ENCODE measurements at regions not wholly inside any gene's neighbourhood (a gene's known extent, or its start where the extent isn't known, plus 50 kb on each side); places are given as distances from the start of the nearest gene placed in this dataset.
"Not testable (repeated sequence)": the region's sequence is repeated elsewhere in the genome, so short reads cannot be mapped to it uniquely, and the experiment has no call there.

DNA sequence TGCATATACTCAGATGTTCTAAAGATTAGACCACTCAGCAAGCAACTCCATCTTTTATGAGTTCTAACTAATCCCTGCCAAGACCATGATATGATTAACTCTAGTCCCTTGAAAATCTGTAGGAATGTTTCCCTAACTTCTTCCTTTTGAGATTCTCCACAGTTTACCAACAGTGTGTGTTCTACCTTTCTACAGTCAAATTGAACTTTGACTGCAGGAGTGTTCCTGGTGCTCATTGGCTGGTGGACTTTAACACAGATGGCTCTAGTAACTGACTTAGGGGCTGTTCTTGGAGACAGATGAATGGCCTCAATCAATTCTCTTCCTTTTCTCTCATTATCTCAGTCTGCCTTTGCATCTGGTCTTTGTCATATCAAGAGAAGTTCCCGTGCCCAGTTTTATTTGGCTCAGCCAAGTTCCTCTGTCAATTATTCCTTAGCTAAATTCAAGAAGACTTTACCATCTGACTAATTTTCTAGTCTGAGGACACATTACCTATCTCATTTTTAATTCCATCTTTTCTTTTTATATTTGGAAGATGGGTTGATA is 643.9 kb upstream of the CAMK1G start:
- no peak for DNase-seq (ENCODE audit: low read depth, low spot score)

DNA sequence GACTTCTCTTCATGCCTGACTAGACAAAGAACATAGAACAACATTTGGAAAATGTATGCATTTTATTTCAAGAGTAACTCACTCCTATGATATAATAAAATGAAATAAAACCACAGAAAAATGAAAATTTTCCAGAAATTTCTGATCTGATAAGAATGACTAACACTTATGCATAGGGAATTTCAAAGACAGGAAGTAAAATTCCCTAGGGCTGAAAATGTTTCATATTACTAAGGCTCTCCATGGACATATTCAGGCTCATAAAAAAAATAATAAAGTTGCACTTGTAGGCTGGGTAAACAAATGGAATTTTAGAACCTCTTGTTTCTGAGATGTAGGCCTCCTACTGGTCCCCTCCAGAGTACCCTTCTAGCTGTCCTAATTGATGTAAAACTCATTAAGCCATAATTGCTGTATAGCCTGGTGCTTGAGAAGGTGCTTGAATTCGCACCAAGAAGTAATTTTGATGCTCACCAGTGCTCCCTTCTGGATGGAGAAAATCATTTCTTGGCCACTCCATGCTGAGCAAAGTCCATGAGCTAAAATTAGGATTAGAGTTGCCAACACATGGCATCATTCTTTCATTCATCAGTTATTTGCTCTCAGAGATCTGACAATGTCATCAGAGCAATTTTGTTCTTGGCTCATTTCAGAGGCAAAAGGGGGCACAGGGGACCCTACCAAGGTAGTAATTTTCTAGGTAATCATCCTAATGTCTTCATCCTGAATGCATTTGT is 641.0 kb upstream of the CAMK1G start:
- no peak for DNase-seq (ENCODE audit: low read depth, low spot score)

DNA sequence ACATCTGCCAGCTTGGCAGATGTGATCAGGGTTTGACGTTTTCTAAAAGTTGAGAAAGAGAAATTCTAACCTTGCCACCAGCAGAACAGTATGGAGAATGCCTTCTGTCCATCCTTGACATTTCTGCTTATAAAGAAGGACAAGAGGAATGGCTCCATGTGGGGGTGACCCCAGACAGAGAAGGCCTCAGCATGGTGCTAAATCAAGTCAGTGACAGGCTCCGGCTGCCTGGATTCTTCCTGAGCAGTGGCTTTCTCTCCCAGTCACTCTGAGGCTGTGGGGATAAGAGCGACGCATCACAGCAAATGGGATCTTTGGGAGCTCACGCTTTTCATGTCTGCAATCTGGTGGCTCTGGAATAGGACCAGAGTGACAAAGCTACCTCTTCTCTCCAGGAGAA is 640.2 kb upstream of the CAMK1G start:
- no peak for DNase-seq (ENCODE audit: low read depth, low spot score)

DNA sequence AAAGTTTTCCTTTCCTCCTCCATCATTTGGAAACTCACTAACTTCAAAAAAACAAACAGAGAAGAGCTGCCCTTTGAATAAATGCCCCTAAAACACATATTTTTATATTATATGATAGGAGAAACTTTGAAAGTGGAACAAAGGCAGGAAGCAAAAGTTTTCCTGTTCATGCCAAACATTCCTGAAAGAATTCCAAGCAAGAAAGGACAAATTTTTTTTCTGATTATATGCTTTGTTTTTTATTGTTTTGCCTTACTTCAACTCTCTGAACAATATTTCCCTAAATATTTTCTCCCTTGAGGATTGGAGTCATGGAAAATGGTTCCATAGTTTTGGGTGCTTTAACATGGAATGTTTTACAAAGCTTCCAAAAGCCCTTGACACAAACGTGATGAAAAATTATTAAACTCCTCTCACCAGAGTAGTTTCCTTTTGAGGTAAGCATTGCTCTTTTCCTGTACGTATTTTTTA is 638.5 kb upstream of the CAMK1G start:
- no peak for DNase-seq (ENCODE audit: low read depth, low spot score)

DNA sequence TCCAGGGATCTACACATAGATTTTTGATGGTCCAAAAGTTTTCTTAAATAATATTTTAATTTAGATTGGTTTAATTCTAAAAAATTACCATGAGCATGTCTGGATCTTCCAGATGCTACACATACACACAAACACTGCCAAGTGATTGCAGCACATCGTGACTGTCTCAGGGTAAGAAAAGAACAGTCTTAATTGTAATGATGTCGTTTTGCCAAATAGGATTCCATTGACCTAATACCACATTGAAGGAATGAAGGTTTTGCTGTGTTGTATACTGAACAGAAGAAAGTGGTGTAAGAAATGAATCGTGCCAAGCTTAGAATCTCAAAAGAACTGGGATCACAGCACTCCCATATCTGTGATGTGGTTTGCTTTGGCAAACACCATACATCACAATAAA is 633.3 kb upstream of the CAMK1G start:
- DNase-seq (ENCODE audit: low read depth, low spot score), result no peak

- no peak for DNase-seq (ENCODE audit: low read depth, low spot score)
Observed at GRCh38 chr1:208951026-208951525, 632.4 kb upstream of the CAMK1G start.

DNA sequence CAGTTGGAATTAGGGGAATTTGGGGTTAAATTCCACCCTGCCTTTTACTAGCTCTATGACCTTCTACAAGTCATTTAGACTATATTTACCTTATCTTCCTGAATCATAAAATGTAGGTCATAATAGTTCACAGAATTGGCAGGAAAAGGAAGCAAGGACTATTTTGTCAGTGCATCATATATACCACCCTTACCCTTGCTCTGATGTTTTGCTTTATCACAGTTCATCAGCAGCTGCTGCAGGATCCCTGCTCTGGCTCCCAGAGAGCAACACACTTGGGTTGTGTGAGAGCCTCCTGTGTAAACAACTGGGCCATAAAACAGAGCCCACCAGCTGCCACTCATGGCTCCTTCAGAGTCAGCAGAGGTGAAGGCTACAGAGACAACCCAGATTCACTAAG is 631.6 kb upstream of the CAMK1G start:
- DNase-seq (ENCODE audit: low read depth, low spot score), result no peak

DNA sequence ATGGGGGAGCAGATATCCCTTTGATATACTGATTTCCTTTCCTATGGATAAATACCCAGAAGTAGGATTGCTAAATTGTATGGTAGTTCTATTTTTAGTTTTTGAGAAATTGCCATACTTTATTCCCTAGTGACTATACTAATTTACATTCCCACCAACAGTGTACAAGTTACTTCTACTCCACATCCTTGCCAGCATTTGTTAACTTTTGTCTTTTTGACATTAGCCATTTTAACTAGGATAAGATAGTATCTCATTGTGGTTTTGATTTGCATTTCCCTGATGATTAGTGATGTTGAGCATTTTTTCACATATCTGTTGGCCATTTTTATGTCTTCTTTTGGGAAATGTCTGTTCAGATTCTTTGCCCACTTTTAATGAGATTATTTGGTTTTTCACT is 620.6 kb upstream of the CAMK1G start:
- no peak for DNase-seq (ENCODE audit: low read depth, low spot score)

DNA sequence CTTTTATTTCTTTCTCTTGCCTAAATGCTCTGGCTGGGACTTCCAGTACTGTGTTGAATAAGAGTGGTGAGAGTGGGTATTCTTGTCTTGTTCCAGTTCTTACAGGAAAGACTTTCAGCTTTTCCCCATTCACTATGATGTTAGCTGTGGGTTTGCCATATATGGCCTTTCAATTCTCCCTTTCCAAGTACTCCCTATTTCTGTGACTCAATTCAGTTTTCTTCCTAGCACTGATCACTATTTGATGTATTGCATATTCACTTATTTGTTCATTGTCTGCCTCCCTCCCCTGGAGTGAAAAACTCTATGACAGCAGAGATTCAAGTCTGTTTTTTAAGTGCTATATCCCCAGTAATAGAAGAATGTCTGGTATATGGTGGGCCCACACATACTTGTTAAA is 618.2 kb upstream of the CAMK1G start:
- DNase-seq (ENCODE audit: low read depth, low spot score), result no peak

- DNase-seq (ENCODE audit: low read depth, low spot score), result no peak
Observed at GRCh38 chr1:208967334-208967733, 616.2 kb upstream of the CAMK1G start.

DNA sequence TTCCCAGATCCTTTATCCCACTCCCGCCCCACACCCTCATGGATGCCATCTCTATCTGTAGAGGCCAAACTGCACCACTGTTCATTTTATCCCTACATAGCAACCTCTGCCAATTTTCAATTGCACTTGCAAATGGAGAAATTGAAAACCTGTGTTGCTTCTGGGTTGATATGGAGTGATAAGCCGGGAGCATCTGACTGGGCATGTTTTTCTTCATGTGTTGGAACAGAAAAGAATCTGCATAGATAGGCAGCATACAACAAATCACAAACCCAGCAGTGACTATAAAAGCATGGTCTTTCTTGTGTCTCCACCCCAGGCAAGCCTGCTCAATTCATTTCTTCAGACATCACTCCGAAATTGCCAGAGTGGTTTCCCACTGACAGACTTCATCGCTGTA is 608.8 kb upstream of the CAMK1G start:
- no peak for DNase-seq (ENCODE audit: low read depth, low spot score)

GRCh38 chr1:208975456-208975855 is 608.1 kb upstream of the CAMK1G start:
- no peak for DNase-seq (ENCODE audit: low read depth, low spot score)

DNA sequence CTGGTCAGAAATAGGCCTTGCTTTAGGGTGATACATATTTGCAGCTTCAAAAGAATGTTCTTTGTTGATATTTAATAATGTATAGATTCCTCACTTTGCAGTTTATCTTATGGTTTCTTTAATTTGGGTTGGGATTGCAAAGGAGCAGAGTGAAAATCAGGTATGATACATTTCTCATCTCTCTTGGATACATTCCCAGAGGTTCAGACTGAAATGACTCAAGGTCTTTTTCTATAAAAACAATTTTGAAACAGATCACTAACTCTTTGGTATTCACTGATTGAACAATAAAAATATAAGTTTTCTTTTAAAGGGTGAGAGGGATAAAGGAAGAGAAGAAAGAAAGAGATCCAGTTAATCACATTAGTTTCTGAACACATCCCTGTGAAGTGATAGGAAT is 606.5 kb upstream of the CAMK1G start:
- no peak for DNase-seq (ENCODE audit: low read depth, low spot score)

- DNase-seq (ENCODE audit: low read depth, low spot score), result no peak
Observed at GRCh38 chr1:208977638-208978256, 605.8 kb upstream of the CAMK1G start.

GRCh38 chr1:208979776-208980175 is 603.7 kb upstream of the CAMK1G start:
- DNase-seq (ENCODE audit: low read depth, low spot score), result no peak

DNA sequence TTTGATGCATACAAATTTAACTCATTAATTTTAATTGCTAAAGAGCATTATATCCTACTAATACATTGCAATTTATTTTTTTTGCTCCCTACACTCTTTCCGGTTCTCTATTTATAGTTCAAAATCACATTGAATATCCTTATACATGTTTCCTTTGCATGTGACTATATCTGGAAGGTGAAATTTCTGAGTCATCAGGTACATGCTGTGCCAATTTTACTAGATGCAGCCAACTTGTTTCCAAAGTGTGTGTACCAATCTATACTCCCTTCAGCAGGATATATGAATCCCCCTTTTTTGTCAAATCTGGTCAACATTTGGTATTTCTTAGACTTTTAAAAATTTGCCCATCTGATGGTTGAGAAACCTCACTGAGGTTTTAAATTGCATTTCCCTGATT is 602.9 kb upstream of the CAMK1G start:
- no peak for DNase-seq (ENCODE audit: low read depth, low spot score)

GRCh38 chr1:208985231-208985630 is 598.3 kb upstream of the CAMK1G start:
- no peak for DNase-seq (ENCODE audit: low read depth, low spot score)

DNA sequence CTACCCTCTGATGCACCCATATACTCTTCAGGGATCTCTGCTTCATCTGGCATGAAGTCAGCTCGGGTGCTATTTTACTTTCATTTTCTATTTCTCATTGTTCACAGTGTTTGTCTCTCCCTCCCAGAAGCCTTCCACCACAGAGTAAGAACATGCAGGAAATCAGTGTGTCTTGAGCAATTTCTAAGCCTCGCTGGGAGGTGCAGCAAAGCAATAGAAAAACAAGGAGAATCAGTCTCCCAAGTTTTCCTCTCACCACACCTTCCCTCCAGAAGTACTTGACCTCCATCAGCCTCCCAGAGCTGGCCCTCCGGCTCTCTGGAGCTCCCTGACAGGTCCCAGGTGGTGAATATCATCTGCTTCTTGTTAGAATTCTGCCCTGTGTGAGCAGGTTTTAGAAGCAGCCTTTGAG is 594.7 kb upstream of the CAMK1G start:
- no peak for DNase-seq (ENCODE audit: low read depth, low spot score)

GRCh38 chr1:208990456-208990855 is 593.1 kb upstream of the CAMK1G start:
- DNase-seq (ENCODE audit: low read depth, low spot score), result no peak

- DNase-seq (ENCODE audit: low read depth, low spot score), result not testable (repeated sequence)
Observed at GRCh38 chr1:208997053-208997452, 586.5 kb upstream of the CAMK1G start.

- DNase-seq (ENCODE audit: low read depth, low spot score), result no peak
Observed at GRCh38 chr1:208997726-208998312, 585.7 kb upstream of the CAMK1G start.

DNA sequence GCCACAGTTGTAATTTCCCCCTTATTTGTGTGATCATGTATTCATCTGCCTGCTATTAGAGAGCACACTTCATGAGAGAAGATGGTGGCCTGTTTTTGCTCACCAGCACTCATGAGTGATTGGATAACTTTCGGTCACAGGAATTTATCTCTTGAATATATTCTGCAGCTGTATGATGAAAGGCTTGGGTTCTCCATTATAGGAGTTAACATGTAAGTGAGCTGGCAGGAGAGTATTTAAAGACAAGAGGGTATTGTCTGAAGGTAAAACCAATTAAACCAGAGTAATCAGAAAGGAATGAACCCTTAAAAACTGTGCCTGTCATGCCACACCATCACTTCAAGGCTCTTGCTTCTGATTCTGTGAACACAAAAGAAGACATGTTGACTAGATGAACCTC is 574.9 kb upstream of the CAMK1G start:
- DNase-seq (ENCODE audit: low read depth, low spot score), result no peak

Measured in activated naive CD8-positive, alpha-beta T cell treated with anti-CD3 and anti-CD28 coated beads, Interleukin-2, amount 50 U/mL, for 16 hours (primary cell).